Neural cell (in vitro differentiated cells): ENCODE measurements at regions not wholly inside any gene's neighbourhood (a gene's known extent, or its start where the extent isn't known, plus 50 kb on each side); places are given as distances from the start of the nearest gene placed in this dataset.

Experiments
- H2AFZ ChIP-seq: fragments of 200-600, 300-800 bp; sonication (generic), shearing (Covaris generic); 2 replicates; pipeline ENCODE4 v1.6.0; 2014; ENCODE audit warnings: low read depth, mild to moderate bottlenecking, antibody characterized with exemption, low read length, moderate library complexity
- H3F3A ChIP-seq: fragments of 200-600 bp; shearing (Covaris generic); 2 replicates; pipeline ENCODE4 v1.6.1; 2016; ENCODE audit warnings: mild to moderate bottlenecking, moderate library complexity, mixed read lengths, antibody characterized with exemption, low read length; ENCODE audit not compliant: insufficient read depth, poor library complexity, severe bottlenecking
- H3K27ac ChIP-seq: fragments of 200-600, 300-800 bp; sonication (generic), shearing (Covaris generic); 2 replicates; pipeline ENCODE4 v1.5.1; 2014; ENCODE audit warnings: mild to moderate bottlenecking, low read length, moderate library complexity
- H3K27me3 ChIP-seq: fragments of 300-800, 200-600 bp; sonication (generic), shearing (Covaris generic); 2 replicates; pipeline ENCODE4 v1.6.0; 2014; ENCODE audit warnings: mild to moderate bottlenecking, low read depth, low read length, moderate library complexity; ENCODE audit not compliant: insufficient read depth
- H3K36me3 ChIP-seq: fragments of 300-800, 200-600 bp; sonication (generic), shearing (Covaris generic); 2 replicates; pipeline ENCODE4 v1.5.1; 2014; ENCODE audit warnings: mild to moderate bottlenecking, antibody characterized with exemption, low read length, moderate library complexity; ENCODE audit not compliant: insufficient read depth
- H3K4me2 ChIP-seq: fragments of 300-800, 200-600 bp; sonication (generic), shearing (Covaris generic); 2 replicates; pipeline ENCODE4 v1.6.0; 2014; ENCODE audit warnings: mild to moderate bottlenecking, low read length
- H3K4me3 ChIP-seq: fragments of 300-800, 200-600 bp; sonication (generic), shearing (Covaris generic); 2 replicates; pipeline ENCODE4 v1.5.1; 2014; ENCODE audit warnings: mild to moderate bottlenecking, low read length, moderate library complexity
- H3K79me2 ChIP-seq: fragments of 200-600 bp; shearing (Covaris generic); replicated peaks from 2 replicates; pipeline ENCODE4 v1.6.0; 2014; ENCODE audit warnings: mild to moderate bottlenecking, low read length, moderate library complexity; ENCODE audit not compliant: insufficient read depth
- H3K9ac ChIP-seq: fragments of 300-800, 200-600 bp; sonication (generic), shearing (Covaris generic); 2 replicates; pipeline ENCODE4 v1.6.1; 2016; ENCODE audit warnings: mild to moderate bottlenecking, low read length, mixed read lengths
- H3K9me2 ChIP-seq: fragments of 200-600 bp; shearing (Covaris generic); 2 replicates; pipeline ENCODE4 v1.6.1; 2016; ENCODE audit warnings: mild to moderate bottlenecking, low read length, mixed read lengths; ENCODE audit not compliant: insufficient read depth
- H3K9me3 ChIP-seq: fragments of 200-600, 300-800 bp; sonication (generic), shearing (Covaris generic); 2 replicates; pipeline ENCODE4 v1.6.1; 2016; ENCODE audit warnings: mild to moderate bottlenecking, mixed run types, low read length, moderate library complexity, mixed read lengths
- H4K20me1 ChIP-seq: fragments of 200-600 bp; shearing (Covaris generic); 2 replicates; pipeline ENCODE4 v1.6.1; 2016; ENCODE audit warnings: mild to moderate bottlenecking, mixed run types; ENCODE audit not compliant: insufficient read depth
- EP300 ChIP-seq: fragments of 450-650 bp; conservative IDR thresholded peaks from 2 replicates; pipeline ENCODE4 v1.6.1; 2014; ENCODE audit warnings: antibody characterized with exemption, mild to moderate bottlenecking, moderate library complexity; ENCODE audit not compliant: poor library complexity, severe bottlenecking
- EZH2 ChIP-seq: fragments of 200-600, 300-800 bp; shearing (Covaris generic), sonication (generic); IDR thresholded peaks from 2 replicates; pipeline ENCODE4 v1.6.1; 2014; ENCODE audit warnings: antibody characterized with exemption, low read length, borderline replicate concordance, mild to moderate bottlenecking; ENCODE audit not compliant: insufficient read depth, poor library complexity, severe bottlenecking
- MXI1 ChIP-seq: fragments of 450-650 bp; conservative IDR thresholded peaks from 2 replicates; pipeline ENCODE4 v1.6.1; 2014; ENCODE audit warnings: antibody characterized with exemption, mild to moderate bottlenecking; ENCODE audit not compliant: poor library complexity, severe bottlenecking
- POLR2AphosphoS5 ChIP-seq: IDR thresholded peaks from 2 replicates; pipeline ENCODE4 v1.6.1; 2012
- RAD21 ChIP-seq: fragments of 450-650 bp; conservative IDR thresholded peaks from 2 replicates; pipeline ENCODE4 v1.6.1; 2014; ENCODE audit warnings: antibody characterized with exemption, mild to moderate bottlenecking, moderate library complexity
- SMC3 ChIP-seq: fragments of 450-650 bp; conservative IDR thresholded peaks from 2 replicates; pipeline ENCODE4 v1.6.1; 2014; ENCODE audit warnings: antibody characterized with exemption, mild to moderate bottlenecking, moderate library complexity; ENCODE audit not compliant: poor library complexity
- TAF1 ChIP-seq: IDR thresholded peaks from 2 replicates; pipeline ENCODE4 v1.6.1; 2012; ENCODE audit warnings: low read depth
- TF ChIP-seq, protein P1 (sequence below): fragments of 450-650 bp; IDR thresholded peaks from 2 replicates; pipeline ENCODE4 v1.5.1; 2014; ENCODE audit warnings: antibody characterized with exemption, mild to moderate bottlenecking, moderate library complexity; ENCODE audit not compliant: poor library complexity, severe bottlenecking
- TF ChIP-seq, protein P2 (sequence below): IDR thresholded peaks from 2 replicates; pipeline ENCODE4 v1.6.1; 2012; ENCODE audit warnings: borderline replicate concordance

DNA sequence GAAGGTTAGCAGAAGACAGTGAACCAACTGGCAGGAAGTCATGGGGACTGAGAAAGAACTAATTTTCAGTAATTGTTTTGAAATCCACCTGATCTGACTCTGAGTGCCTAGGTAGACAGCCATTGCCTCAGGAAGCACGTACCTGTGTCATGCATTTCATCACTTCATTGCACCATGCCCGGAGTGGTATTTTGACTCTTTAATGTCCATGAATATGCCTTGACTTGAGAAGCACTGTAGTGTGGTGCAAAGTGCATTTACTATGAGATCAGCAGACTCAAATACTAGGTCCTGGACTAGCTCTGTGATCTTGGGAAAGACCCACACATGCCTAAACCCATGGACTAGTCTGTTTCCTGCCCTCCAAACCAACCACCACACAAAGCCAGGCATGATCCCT, 370.9 kb upstream of the MARCKS start:
- H3K4me3 ChIP-seq: no peak overlapping the region
- H3K27ac ChIP-seq: no peak overlapping the region
- no peaks in the 10 kb centered on the region for H3K79me2 ChIP-seq
- H2AFZ ChIP-seq: no peak overlapping the region
- H3K4me2 ChIP-seq: no peak overlapping the region
- H3K9me3 ChIP-seq: no peaks in the 10 kb centered on the region
- no peaks in the 10 kb centered on the region for H3K36me3 ChIP-seq
- TF ChIP-seq MXI1 (no peak), EP300 (no peak), EZH2 (no peak), SMC3 (no peak), TAF1 (no peak), RAD21 (no peak), POLR2AphosphoS5 (no peak)
- TF ChIP-seq, protein P1, sequence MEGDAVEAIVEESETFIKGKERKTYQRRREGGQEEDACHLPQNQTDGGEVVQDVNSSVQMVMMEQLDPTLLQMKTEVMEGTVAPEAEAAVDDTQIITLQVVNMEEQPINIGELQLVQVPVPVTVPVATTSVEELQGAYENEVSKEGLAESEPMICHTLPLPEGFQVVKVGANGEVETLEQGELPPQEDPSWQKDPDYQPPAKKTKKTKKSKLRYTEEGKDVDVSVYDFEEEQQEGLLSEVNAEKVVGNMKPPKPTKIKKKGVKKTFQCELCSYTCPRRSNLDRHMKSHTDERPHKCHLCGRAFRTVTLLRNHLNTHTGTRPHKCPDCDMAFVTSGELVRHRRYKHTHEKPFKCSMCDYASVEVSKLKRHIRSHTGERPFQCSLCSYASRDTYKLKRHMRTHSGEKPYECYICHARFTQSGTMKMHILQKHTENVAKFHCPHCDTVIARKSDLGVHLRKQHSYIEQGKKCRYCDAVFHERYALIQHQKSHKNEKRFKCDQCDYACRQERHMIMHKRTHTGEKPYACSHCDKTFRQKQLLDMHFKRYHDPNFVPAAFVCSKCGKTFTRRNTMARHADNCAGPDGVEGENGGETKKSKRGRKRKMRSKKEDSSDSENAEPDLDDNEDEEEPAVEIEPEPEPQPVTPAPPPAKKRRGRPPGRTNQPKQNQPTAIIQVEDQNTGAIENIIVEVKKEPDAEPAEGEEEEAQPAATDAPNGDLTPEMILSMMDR: no peak
- TF ChIP-seq, protein P2, sequence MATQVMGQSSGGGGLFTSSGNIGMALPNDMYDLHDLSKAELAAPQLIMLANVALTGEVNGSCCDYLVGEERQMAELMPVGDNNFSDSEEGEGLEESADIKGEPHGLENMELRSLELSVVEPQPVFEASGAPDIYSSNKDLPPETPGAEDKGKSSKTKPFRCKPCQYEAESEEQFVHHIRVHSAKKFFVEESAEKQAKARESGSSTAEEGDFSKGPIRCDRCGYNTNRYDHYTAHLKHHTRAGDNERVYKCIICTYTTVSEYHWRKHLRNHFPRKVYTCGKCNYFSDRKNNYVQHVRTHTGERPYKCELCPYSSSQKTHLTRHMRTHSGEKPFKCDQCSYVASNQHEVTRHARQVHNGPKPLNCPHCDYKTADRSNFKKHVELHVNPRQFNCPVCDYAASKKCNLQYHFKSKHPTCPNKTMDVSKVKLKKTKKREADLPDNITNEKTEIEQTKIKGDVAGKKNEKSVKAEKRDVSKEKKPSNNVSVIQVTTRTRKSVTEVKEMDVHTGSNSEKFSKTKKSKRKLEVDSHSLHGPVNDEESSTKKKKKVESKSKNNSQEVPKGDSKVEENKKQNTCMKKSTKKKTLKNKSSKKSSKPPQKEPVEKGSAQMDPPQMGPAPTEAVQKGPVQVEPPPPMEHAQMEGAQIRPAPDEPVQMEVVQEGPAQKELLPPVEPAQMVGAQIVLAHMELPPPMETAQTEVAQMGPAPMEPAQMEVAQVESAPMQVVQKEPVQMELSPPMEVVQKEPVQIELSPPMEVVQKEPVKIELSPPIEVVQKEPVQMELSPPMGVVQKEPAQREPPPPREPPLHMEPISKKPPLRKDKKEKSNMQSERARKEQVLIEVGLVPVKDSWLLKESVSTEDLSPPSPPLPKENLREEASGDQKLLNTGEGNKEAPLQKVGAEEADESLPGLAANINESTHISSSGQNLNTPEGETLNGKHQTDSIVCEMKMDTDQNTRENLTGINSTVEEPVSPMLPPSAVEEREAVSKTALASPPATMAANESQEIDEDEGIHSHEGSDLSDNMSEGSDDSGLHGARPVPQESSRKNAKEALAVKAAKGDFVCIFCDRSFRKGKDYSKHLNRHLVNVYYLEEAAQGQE: no peak
- no peak overlapping the region for H3K9ac ChIP-seq
- no peaks in the 10 kb centered on the region for H3K9me2 ChIP-seq
- H3K27me3 ChIP-seq: no peaks in the 10 kb centered on the region
- H4K20me1 ChIP-seq: no peaks in the 10 kb centered on the region
- H3F3A ChIP-seq: no peaks in the 10 kb centered on the region

DNA sequence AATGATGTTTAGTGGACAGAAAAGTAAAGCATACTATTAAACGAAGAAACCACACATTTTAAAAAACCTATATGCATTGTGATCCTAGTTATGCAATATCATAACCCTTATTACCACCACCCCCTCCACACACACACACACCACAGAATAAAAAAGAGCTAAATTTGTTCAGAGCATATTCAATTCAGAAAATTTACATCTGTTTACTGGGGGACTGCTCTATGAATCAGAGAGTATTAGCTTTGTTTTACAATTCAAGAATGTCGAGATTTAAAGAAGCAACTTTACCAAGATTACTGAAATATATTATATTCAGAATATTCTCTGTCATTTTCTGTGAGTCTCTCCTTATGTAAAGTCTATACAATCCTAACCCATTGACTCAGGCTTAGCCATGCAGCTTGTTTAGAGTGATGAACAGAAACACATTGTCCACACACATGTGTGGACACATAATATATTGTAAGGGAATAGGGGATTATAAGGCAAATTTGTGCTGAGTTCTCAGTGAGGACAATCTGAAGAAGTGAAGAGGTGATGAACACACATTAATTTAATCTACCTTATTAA, 369.6 kb upstream of the MARCKS start:
- Histone ChIP-seq H3K9me2 (no peaks in the 10 kb centered on the region), H3K9me3 (no peaks in the 10 kb centered on the region), H3F3A (no peaks in the 10 kb centered on the region), H3K4me3 (no peak overlapping the region), H4K20me1 (no peaks in the 10 kb centered on the region), H3K36me3 (no peaks in the 10 kb centered on the region), H3K27ac (no peak overlapping the region), H3K27me3 (no peaks in the 10 kb centered on the region), H2AFZ (no peak overlapping the region), H3K9ac (no peak overlapping the region), H3K79me2 (no peaks in the 10 kb centered on the region), H3K4me2 (no peak overlapping the region)
- TF ChIP-seq POLR2AphosphoS5: no peak
- TF ChIP-seq, protein P2: no peak
